ENCODE measurements at regions not wholly inside any gene's neighbourhood (a gene's known extent, or its start where the extent isn't known, plus 50 kb on each side); places are given as distances from the start of the nearest gene placed in this dataset.

DNA sequence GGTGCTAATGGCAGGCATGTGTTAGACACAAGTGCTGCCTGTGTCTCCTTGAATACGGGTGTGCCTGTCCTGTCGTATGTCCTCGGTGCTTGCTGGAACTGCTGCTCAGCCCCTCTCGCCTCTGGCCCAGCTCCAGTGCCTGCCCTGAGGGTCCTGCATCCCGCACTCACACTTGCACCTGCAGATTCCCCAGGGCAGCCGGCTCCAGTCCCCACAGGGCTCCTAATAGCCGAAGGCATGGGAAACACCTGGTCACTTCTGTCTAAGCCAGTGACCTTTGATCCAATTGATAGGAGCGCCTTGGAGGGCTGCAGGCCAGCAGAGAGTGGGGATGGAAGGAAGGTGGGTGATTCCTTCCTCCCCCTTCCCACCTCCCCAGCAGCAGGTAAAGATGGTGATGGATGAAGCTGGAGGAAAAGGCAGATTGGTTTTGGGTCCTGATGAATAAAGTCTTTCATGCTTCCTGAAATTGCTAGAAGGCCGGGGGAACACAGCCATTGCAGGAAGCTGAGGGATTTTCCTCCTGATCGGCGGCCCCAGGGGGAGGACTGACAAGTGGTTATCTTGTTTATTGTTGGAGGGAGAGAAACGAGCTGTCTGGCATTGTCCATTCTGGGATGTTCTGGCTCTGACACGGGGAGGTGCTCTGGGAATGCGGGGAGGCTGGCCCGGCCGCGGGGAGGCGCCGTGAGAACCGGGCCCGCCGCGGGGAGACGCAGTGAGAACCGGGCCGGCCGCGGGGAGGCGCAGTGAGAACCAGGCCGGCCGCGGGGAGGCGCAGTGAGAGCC, 110.9 kb upstream of the B3GAT1 start:
- H3K4me3 Mint-ChIP-seq = no peak overlapping the region
- H3K4me1 Mint-ChIP-seq = no peaks in the 10 kb centered on the region
- H3K27me3 Mint-ChIP-seq = no peaks in the 10 kb centered on the region
- no peaks in the 10 kb centered on the region for H3K36me3 Mint-ChIP-seq
- peaks cover 11% of the 10 kb centered on the region for H3K9me3 Mint-ChIP-seq
- no peak overlapping the region for H3K27ac Mint-ChIP-seq
- no peak for ATAC-seq

- H3K27me3 Mint-ChIP-seq = no peaks in the 10 kb centered on the region
- peaks cover 11% of the 10 kb centered on the region for H3K9me3 Mint-ChIP-seq
- H3K4me3 Mint-ChIP-seq = no peak overlapping the region
- no peak for ATAC-seq
- H3K36me3 Mint-ChIP-seq = no peaks in the 10 kb centered on the region
- no peaks in the 10 kb centered on the region for H3K4me1 Mint-ChIP-seq
- no peak overlapping the region for H3K27ac Mint-ChIP-seq
These were observed 109.6 kb upstream of the B3GAT1 start for GRCh38 chr11:134521452-134522289.

- H3K4me1 Mint-ChIP-seq = no peaks in the 10 kb centered on the region
- ATAC-seq = no peak
- no peak overlapping the region for H3K4me3 Mint-ChIP-seq
- no peaks in the 10 kb centered on the region for H3K36me3 Mint-ChIP-seq
- peaks cover 11% of the 10 kb centered on the region for H3K9me3 Mint-ChIP-seq
- H3K27me3 Mint-ChIP-seq = no peaks in the 10 kb centered on the region
- no peak overlapping the region for H3K27ac Mint-ChIP-seq
These were observed 109.0 kb upstream of the B3GAT1 start for GRCh38 chr11:134521001-134521400.

DNA sequence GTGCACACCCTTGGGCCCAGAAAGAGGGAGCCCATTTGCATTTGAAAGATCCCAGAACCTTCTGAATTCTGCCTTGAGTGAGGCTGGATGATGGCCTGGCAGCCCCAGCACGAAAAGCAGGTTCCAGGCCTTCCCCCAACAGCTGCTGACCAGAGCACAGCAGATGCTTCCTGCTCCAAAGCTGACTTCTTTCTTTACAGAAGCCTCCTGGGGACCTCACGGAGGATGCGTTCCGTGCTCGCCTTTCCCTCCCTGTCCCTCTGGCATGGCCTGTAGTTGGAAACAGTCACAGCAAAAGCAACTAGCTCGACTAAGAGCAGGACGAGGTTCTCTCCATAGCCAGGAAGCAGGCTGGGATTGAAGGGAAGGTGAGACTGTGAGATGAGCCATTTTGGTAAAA, 107.7 kb upstream of the B3GAT1 start:
- no peaks in the 10 kb centered on the region for H3K27me3 Mint-ChIP-seq

GRCh38 chr11:134519390-134519750, 107.3 kb upstream of the B3GAT1 start:
- no peaks in the 10 kb centered on the region for H3K36me3 Mint-ChIP-seq
- no peak overlapping the region for H3K27ac Mint-ChIP-seq
- peaks cover 9% of the 10 kb centered on the region for H3K9me3 Mint-ChIP-seq
- no peak for ATAC-seq
- no peaks in the 10 kb centered on the region for H3K4me1 Mint-ChIP-seq
- no peaks in the 10 kb centered on the region for H3K27me3 Mint-ChIP-seq
- H3K4me3 Mint-ChIP-seq = no peak overlapping the region

More for the DNA sequence above, 107.7 kb upstream of the B3GAT1 start:
- peaks cover 11% of the 10 kb centered on the region for H3K9me3 Mint-ChIP-seq
- H3K4me1 Mint-ChIP-seq = no peaks in the 10 kb centered on the region
- ATAC-seq = no peak
- H3K27ac Mint-ChIP-seq = no peak overlapping the region
- no peak overlapping the region for H3K4me3 Mint-ChIP-seq
- H3K36me3 Mint-ChIP-seq = no peaks in the 10 kb centered on the region

- Mint-ChIP-seq H3K4me3 (no peak overlapping the region), H3K36me3 (no peaks in the 10 kb centered on the region), H3K9me3 (peaks cover 7% of the 10 kb centered on the region), H3K27ac (no peak overlapping the region), H3K4me1 (no peaks in the 10 kb centered on the region), H3K27me3 (no peaks in the 10 kb centered on the region)
- no peak for ATAC-seq
These were observed 106.8 kb upstream of the B3GAT1 start for GRCh38 chr11:134518616-134519389.

DNA sequence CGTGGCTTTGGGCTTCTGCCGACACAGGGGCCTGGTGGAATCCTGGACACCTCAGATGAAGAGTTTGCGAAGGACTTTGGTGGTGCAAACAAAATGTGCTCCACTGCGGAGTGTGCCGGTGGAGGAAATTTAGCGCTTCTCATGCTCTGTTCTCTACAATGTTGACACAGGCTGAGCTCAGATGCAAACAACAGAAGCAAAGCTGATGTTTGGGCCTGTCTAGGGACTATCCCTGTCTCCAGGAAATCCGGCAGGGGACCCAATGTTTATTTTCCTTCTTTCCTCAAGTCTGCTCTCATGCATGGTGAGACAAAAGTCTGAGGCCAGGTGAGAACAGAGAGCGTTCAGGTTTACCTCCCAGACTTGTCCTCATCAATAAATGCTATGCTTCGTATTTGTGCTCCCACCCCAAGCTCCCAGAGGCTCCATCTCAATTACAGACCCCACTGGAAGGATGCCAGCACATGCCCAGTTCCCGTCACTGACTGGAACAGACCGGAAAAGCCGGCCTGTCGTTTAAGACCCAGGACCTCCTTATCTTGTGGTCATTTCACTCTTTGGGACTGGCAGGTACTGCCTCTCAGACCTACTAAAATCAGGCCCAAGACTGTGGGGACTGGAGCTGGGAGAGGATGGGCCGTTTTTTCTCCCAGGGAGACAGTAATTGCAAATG, 105.7 kb upstream of the B3GAT1 start:
- Mint-ChIP-seq H3K4me1 (no peaks in the 10 kb centered on the region), H3K27me3 (no peaks in the 10 kb centered on the region), H3K27ac (no peak overlapping the region), H3K9me3 (peaks cover 4% of the 10 kb centered on the region), H3K36me3 (no peaks in the 10 kb centered on the region), H3K4me3 (no peak overlapping the region)
- no peak for ATAC-seq

GRCh38 chr11:134517115-134517514, 105.1 kb upstream of the B3GAT1 start:
- no peaks in the 10 kb centered on the region for H3K4me1 Mint-ChIP-seq
- H3K27ac Mint-ChIP-seq = no peak overlapping the region
- H3K36me3 Mint-ChIP-seq = no peaks in the 10 kb centered on the region
- no peak for ATAC-seq
- H3K9me3 Mint-ChIP-seq = peaks cover 1% of the 10 kb centered on the region
- no peak overlapping the region for H3K4me3 Mint-ChIP-seq
- no peaks in the 10 kb centered on the region for H3K27me3 Mint-ChIP-seq

GRCh38 chr11:134516529-134516928, 104.5 kb upstream of the B3GAT1 start:
- Mint-ChIP-seq H3K9me3 (no peaks in the 10 kb centered on the region), H3K4me1 (no peaks in the 10 kb centered on the region), H3K27me3 (no peaks in the 10 kb centered on the region), H3K4me3 (no peak overlapping the region), H3K36me3 (no peaks in the 10 kb centered on the region), H3K27ac (no peak overlapping the region)
- ATAC-seq = no peak

GRCh38 chr11:134515081-134515960, 103.3 kb upstream of the B3GAT1 start:
- Mint-ChIP-seq H3K4me1 (no peaks in the 10 kb centered on the region), H3K36me3 (no peaks in the 10 kb centered on the region)

GRCh38 chr11:134514354-134514951, 102.4 kb upstream of the B3GAT1 start:
- Mint-ChIP-seq H3K27me3 (no peaks in the 10 kb centered on the region), H3K9me3 (no peaks in the 10 kb centered on the region), H3K27ac (no peak overlapping the region), H3K4me1 (no peaks in the 10 kb centered on the region), H3K4me3 (no peak overlapping the region), H3K36me3 (no peaks in the 10 kb centered on the region)
- ATAC-seq = no peak

More at GRCh38 chr11:134515081-134515960, 103.3 kb upstream of the B3GAT1 start:
- H3K9me3 Mint-ChIP-seq = no peaks in the 10 kb centered on the region
- no peaks in the 10 kb centered on the region for H3K27me3 Mint-ChIP-seq
- no peak overlapping the region for H3K27ac Mint-ChIP-seq
- no peak overlapping the region for H3K4me3 Mint-ChIP-seq
- no peak for ATAC-seq

DNA sequence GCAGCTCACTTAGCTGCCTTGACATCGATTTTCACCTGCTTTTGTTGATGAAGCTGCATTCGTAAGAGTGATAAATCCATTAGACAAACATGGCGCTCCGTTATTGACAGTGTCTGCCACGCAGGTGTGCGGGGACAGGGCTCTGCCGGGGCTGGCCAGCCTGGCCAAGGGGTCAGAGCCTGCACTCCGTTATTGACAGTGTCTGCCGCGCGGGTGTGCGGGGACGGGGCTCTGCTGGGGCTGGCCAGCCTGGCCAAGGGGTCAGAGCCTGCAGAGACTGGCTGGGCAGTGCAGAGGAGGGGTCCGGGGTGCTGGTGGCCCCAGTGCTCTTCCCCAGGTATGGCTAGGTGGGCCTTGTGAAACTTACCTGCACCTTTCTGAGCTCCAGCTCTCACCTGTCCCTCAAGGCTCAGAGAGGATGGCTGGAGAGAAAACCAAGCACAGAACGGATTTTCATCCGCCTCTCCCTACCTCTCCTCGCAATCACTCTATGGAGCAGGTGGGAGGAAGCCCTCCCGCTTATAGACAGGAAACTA, 101.6 kb upstream of the B3GAT1 start:
- ATAC-seq = no peak
- Mint-ChIP-seq H3K4me3 (no peak overlapping the region), H3K27ac (no peak overlapping the region), H3K9me3 (no peaks in the 10 kb centered on the region), H3K4me1 (no peaks in the 10 kb centered on the region), H3K27me3 (no peaks in the 10 kb centered on the region), H3K36me3 (no peaks in the 10 kb centered on the region)

DNA sequence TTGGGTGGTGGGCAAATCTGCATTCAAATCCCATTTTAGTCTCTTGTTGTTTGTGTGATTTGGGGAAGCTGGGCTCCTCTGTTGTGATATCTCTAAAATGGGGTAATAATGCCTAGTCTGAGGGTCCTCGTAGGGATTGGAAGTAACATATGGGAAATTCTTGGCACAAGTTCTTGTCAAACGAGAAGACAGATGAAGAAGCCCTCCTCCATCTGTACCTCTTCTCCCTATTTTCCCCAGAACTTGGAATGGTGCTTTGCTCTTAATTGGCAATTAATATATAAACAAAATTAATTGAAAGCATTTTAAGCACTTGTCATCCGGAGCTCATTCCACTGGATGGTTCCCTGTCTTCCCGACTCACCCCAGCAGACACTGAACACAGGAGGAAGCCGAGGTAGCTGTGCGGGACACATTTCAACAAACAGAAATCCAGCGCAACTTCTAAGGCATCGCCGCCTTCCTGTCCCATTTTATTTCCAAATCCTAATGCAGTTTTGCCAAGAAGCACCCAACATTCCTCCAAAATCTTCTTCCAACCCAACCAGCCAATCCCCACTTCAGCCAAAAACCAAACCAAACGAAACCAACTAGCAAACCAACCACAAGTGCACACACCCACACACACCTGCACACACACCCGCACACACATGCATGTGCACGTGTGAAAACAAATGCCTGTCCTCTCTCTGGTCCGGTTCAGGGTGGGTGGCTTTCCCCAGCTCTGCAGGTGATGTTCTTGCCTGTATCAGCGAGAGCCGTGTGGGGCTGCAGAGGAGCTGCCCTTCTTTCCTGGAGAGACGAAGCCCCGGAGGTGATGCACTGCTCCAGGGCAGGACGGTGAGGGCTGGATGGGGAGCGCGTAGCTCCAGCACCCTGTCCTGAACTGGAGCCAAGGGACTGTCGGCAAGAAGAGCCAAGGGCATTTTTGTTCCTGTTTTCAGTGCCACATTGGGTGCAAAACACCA, 100.8 kb upstream of the B3GAT1 start:
- Mint-ChIP-seq H3K27me3 (no peaks in the 10 kb centered on the region), H3K4me3 (no peak overlapping the region)

More for the DNA sequence above, 100.8 kb upstream of the B3GAT1 start:
- no peak overlapping the region for H3K27ac Mint-ChIP-seq
- no peaks in the 10 kb centered on the region for H3K36me3 Mint-ChIP-seq
- no peak for ATAC-seq
- no peaks in the 10 kb centered on the region for H3K4me1 Mint-ChIP-seq
- H3K9me3 Mint-ChIP-seq = no peaks in the 10 kb centered on the region

All from stimulated activated memory B cell treated with anti-CD40 and anti-IgM and Interleukin-4, amounts not matched to agents 10 μg/mL and 1 μg/mL and 100 μg/mL, for 72 hours (primary cell).